ENCODE measurements at regions not wholly inside any gene's neighbourhood (a gene's known extent, or its start where the extent isn't known, plus 50 kb on each side); places are given as distances from the start of the nearest gene placed in this dataset.

GRCh38 chr2:40859617-40860016 lies 407.7 kb upstream of the SLC8A1 start:
- no peak for TF ChIP-seq CTCF (IDR thresholded peaks at IDR 0.05)
- no peak for TF ChIP-seq POLR2A (IDR thresholded peaks at IDR 0.05)

All from sigmoid colon (tissue), 3 donors.